NCI-H1694 treated with DMSO at 0.1 percent for 48 hours (cell line): ENCODE measurements at regions not wholly inside any gene's neighbourhood (a gene's known extent, or its start where the extent isn't known, plus 50 kb on each side); places are given as distances from the start of the nearest gene placed in this dataset.
"Not testable (repeated sequence)": the region's sequence is repeated elsewhere in the genome, so short reads cannot be mapped to it uniquely, and the experiment has no call there.

ENCODE experiments used
- DNase-seq: peaks from one replicate; lab custom pipeline; 2025; lab: John Stamatoyannopoulos, UW

DNA sequence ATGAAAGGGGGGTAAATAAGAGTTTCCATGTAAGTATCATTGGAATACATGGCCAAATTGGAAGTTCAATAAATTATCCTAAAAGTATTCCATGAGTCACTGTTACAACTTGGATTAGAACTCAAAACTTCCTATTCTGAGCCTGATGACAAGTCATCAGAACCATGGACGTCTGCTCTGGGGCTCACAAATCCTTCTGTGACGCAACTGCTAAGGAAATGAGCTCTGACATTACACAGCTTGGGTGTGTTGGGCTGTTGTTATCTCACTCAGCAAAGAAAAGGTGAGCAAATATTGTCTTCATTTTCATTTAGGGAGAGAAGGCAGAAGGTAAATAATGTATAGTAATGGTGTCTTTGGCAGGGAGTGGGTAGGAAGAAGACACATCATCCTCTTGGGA, 214.8 kb upstream of the ADO start:
- DNase-seq: no peak

DNA sequence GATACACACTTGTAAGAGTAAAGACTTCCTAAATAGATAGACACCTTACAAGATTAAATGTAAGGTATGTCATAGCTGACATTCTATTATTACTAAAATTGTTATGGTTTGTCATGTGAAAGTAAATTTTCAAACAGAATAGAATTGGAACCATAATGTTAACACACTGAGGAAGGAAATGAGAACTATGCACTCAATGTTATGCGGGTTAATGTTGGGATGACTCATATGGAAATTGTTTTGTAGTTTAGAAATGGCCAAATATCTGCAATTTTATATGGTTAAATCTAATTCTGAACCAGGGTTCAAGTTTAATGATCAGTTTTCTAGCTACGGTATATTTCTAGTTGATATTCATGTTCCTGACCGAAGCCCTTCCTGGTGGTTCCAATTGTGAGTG, 214.2 kb upstream of the ADO start:
- no peak for DNase-seq

DNA sequence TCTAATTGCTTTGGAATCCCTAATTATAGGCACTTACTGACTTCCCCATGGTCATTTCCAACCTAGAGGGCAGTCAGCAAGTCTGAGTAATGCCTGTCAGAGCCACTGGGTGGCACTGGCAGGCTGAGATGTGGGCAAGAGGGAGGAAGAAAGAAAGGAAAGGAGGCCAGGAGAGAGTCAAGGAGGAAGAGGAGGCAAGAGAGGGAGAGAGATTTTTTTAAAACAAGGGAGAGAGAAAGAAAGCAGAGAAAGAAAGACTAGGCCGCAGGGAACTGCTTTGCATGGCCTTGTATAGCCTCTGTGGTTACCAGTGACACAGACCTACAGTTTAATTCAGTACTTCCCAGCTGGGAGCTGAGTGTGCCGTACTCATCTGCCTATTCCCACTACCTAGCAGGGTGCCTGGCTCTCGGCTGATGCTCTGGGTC, 210.4 kb upstream of the ADO start:
- DNase-seq: no peak

DNA sequence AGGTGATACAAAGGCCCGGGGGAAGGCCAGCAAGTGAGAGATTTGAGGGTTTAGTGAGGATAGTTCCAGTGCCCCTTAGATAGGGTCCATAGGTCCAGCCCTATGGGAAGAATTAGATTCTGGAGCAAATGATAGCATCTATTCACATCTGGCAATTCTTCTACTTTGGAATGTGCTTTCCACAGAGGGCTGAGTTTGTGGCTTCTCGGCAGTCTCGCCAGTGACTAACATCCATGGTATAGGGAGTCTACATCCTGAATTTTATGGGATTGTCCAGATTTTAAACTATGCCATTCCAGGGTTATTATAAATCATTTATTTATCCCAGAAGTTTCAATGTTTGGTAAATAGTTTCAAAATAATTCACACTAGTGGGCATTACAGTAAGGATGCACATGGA, 207.3 kb upstream of the ADO start:
- no peak for DNase-seq

- no peak for DNase-seq
Measured at GRCh38 chr10:62599161-62599560, 205.4 kb upstream of the ADO start.

DNA sequence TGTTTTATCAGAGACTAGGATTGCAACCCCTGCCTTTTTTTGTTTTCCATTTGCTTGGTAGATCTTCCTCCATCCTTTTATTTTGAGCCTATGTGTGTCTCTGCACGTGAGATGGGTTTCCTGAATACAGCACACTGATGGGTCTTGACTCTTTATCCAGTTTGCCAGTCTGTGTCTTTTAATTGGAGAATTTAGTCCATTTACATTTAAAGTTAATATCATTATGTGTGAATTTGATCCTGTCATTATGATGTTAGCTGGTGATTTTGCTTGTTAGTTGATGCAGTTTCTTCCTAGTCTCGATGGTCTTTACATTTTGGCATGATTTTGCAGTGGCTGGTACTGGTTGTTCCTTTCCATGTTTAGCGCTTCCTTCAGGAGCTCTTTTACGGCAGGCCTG, 198.0 kb upstream of the ADO start:
- DNase-seq: not testable (repeated sequence)

- not testable (repeated sequence) for DNase-seq
Measured at GRCh38 chr10:62608189-62608875, 196.2 kb upstream of the ADO start.

GRCh38 chr10:62610649-62611229, 193.8 kb upstream of the ADO start:
- peak; percentile 15 for DNase-seq

DNA sequence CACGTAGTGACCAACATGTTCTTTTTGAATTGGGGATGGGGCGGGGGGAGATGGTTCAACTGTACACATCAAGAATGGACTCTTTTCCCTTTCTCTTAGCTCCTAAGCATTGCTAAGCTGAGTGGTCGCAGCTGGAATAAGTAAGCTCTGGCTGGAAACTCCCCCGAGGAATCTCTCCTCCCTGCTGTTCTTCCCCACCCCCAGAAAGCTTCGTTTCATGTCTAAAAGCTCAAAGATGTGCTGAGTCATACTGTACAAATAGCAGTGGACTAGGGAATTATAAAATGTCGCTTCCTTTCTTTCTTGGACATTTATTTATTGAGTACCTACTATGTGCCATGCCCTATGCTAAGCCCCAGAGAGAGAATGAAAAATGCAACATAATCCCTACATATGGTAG, 191.1 kb upstream of the ADO start:
- no peak for DNase-seq

GRCh38 chr10:62613859-62614258, 190.7 kb upstream of the ADO start:
- DNase-seq: no peak

- no peak for DNase-seq
Measured at GRCh38 chr10:62614389-62615157, 189.9 kb upstream of the ADO start.

- DNase-seq: no peak
Measured at GRCh38 chr10:62616885-62617590, 187.5 kb upstream of the ADO start.

GRCh38 chr10:62617652-62618051, 186.9 kb upstream of the ADO start:
- no peak for DNase-seq

DNA sequence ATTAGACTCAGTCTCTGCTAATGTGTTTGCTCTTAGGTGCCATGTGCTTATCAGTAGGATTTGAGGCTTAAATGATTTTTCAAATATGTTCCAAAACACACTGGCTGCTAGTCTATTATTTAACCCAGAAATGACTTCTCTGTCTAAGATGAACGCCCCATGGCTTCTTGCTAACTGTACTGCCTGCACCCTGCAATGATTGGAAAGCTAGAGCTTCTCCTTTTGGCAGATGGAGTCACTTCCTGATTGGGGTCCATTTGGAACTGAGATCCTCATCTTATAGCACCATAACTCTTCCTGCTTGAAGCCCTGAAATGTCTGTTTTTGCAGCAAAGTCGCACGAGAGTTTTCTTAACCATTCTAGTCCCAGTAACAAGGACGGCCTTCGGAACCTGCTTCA, 186.5 kb upstream of the ADO start:
- DNase-seq: no peak

GRCh38 chr10:62618576-62619412, 185.7 kb upstream of the ADO start:
- no peak for DNase-seq

- no peak for DNase-seq
Measured at GRCh38 chr10:62619413-62619738, 185.1 kb upstream of the ADO start.

DNA sequence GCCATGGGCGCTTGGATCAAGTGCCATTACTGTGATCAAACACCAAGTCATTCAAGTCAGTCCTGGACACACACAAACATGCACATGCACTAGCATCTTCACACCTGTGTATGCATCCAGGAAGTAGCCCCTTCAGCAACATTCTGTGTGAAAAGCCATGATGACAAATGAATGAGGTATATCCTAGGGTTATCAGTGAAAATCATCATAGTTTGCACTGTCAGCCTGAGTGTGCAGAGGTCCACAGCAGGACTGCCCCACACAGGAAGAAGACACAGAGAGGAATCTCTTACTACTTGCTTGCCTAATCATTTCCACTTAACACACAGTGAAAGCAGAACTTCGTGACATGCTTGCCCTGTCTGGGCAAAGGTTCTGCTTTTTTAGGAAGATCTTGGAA, 184.0 kb upstream of the ADO start:
- no peak for DNase-seq

GRCh38 chr10:62623223-62623622, 181.3 kb upstream of the ADO start:
- DNase-seq: no peak

GRCh38 chr10:62625484-62625883, 179.0 kb upstream of the ADO start:
- no peak for DNase-seq

GRCh38 chr10:62626079-62626478, 178.4 kb upstream of the ADO start:
- no peak for DNase-seq

GRCh38 chr10:62626817-62627216, 177.7 kb upstream of the ADO start:
- no peak for DNase-seq

DNA sequence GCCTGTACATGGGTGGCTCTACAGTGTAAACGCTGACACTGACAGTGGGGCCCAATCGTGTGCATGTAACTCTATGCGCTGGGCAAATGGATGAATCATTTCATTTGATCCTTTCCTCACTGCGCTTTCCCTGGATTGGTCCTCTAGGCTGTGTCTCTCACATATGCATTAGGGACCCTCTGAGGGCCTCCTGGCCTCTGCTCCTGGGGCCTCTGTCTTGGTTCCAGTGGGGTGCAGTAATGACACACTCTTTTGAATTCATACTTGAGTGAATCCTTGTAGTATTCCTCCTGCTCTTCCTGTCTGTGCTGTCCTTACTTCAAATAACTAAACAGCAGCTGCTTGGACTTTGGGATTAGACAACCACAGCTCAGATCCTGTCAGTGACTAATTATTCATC, 176.5 kb upstream of the ADO start:
- no peak for DNase-seq
